ENCODE measurements at regions not wholly inside any gene's neighbourhood (a gene's known extent, or its start where the extent isn't known, plus 50 kb on each side); places are given as distances from the start of the nearest gene placed in this dataset.

GRCh38 chr13:44079413-44080205 is 199.9 kb downstream of the LACC1 start:
- CTCF ChIA-PET: no interaction called here
- no peaks in the 10 kb centered on the region for H3K36me3 ChIP-seq (ENCODE audit: control insufficient read depth in 2 of 2, insufficient read depth in 1 of 2, low read length in 2 of 2)

GRCh38 chr13:44084146-44084545 is 204.4 kb downstream of the LACC1 start:
- Histone ChIP-seq H3K4me1 (ENCODE audit: control insufficient read depth, insufficient read depth, low read length) (no peaks in the 10 kb centered on the region), H3K36me3 (ENCODE audit: control insufficient read depth in 2 of 2, insufficient read depth in 1 of 2, low read length in 2 of 2) (no peaks in the 10 kb centered on the region), H3K9me3 (ENCODE audit: control insufficient read depth, insufficient read depth, low read depth, low read length) (no peaks in the 10 kb centered on the region), H3K4me3 (ENCODE audit: low read depth, low read length) (no peak overlapping the region), H3K27ac (ENCODE audit: extremely low read depth, low read depth, low read length) (no peak overlapping the region)
- no peak for TF ChIP-seq ZNF837 (tag by site-specific recombination; IDR thresholded peaks at IDR 0.05)
- TF ChIP-seq ZNF747 (tag by site-specific recombination; IDR thresholded peaks at IDR 0.05): no peak
- TF ChIP-seq ZNF132 (tag by site-specific recombination; IDR thresholded peaks at IDR 0.05; ENCODE audit: borderline replicate concordance): no peak
- TF ChIP-seq ZNF777 (tag by site-specific recombination; IDR thresholded peaks at IDR 0.05; ENCODE audit: borderline replicate concordance): no peak
- no peak for TF ChIP-seq GLI2 (tag by site-specific recombination; IDR thresholded peaks at IDR 0.05; ENCODE audit: borderline replicate concordance, low read depth)
- TF ChIP-seq HOXD13 (CRISPR knock-in tag; IDR thresholded peaks at IDR 0.05; ENCODE audit: borderline replicate concordance): no peak
- TF ChIP-seq PRDM4 (tag by site-specific recombination; IDR thresholded peaks at IDR 0.05): no peak
- TF ChIP-seq ZBTB7A (tag by site-specific recombination; IDR thresholded peaks at IDR 0.05; ENCODE audit: low read depth): no peak
- TF ChIP-seq GLIS1 (tag by site-specific recombination; IDR thresholded peaks at IDR 0.05): no peak
- no peak for TF ChIP-seq HIC1 (tag by site-specific recombination; IDR thresholded peaks at IDR 0.05)
- no peak for TF ChIP-seq ZSCAN18 (tag by site-specific recombination; IDR thresholded peaks at IDR 0.05)
- TF ChIP-seq ZNF133 (tag by site-specific recombination; IDR thresholded peaks at IDR 0.05): no peak
- TF ChIP-seq KLF7 (tag by site-specific recombination; IDR thresholded peaks at IDR 0.05; ENCODE audit: borderline replicate concordance): no peak
- no peak for TF ChIP-seq PBX3 (CRISPR knock-in tag; IDR thresholded peaks at IDR 0.05)
- CTCF ChIA-PET: no interaction called here
- POLR2A ChIA-PET: no interaction called here

More at GRCh38 chr13:44079413-44080205, 199.9 kb downstream of the LACC1 start:
- Histone ChIP-seq H3K4me3 (ENCODE audit: low read depth, low read length) (no peak overlapping the region), H3K4me1 (ENCODE audit: control insufficient read depth, insufficient read depth, low read length) (no peaks in the 10 kb centered on the region), H3K27ac (ENCODE audit: extremely low read depth, low read depth, low read length) (no peak overlapping the region), H3K9me3 (ENCODE audit: control insufficient read depth, insufficient read depth, low read depth, low read length) (no peaks in the 10 kb centered on the region)
- no peak for TF ChIP-seq ZNF302 (tag by site-specific recombination; IDR thresholded peaks at IDR 0.05; ENCODE audit: low read depth)
- TF ChIP-seq ZNF639 (tag by site-specific recombination; IDR thresholded peaks at IDR 0.05): no peak
- TF ChIP-seq ZNF37A (tag by site-specific recombination; IDR thresholded peaks at IDR 0.05): no peak
- TF ChIP-seq SCRT2 (tag by site-specific recombination; IDR thresholded peaks at IDR 0.05): no peak
- no peak for TF ChIP-seq ZNF341 (tag by site-specific recombination; IDR thresholded peaks at IDR 0.05; ENCODE audit: low read depth)
- no peak for TF ChIP-seq KLF1 (tag by site-specific recombination; IDR thresholded peaks at IDR 0.05)
- TF ChIP-seq ZNF548 (tag by site-specific recombination; IDR thresholded peaks at IDR 0.05): no peak
- TF ChIP-seq ZFP3 (tag by site-specific recombination; IDR thresholded peaks at IDR 0.05; ENCODE audit: low read depth): no peak
- no peak for TF ChIP-seq ZNF184 (tag by site-specific recombination; IDR thresholded peaks at IDR 0.05)
- no peak for TF ChIP-seq ZNF202 (tag by site-specific recombination; IDR thresholded peaks at IDR 0.05; ENCODE audit: borderline replicate concordance)
- TF ChIP-seq ZNF274 (IDR thresholded peaks at IDR 0.05; ENCODE audit: low read length): no peak
- TF ChIP-seq ZNF274 (tag by site-specific recombination; IDR thresholded peaks at IDR 0.05; ENCODE audit: borderline replicate concordance): no peak
- no peak for TF ChIP-seq KLF17 (tag by site-specific recombination; IDR thresholded peaks at IDR 0.05)
- no peak for TF ChIP-seq ZNF600 (tag by site-specific recombination; IDR thresholded peaks at IDR 0.05)
- no peak for TF ChIP-seq OVOL3 (tag by site-specific recombination; IDR thresholded peaks at IDR 0.05)
- TF ChIP-seq ZNF549 (tag by site-specific recombination; IDR thresholded peaks at IDR 0.05): no peak
- no peak for TF ChIP-seq ZNF23 (tag by site-specific recombination; IDR thresholded peaks at IDR 0.05; ENCODE audit: borderline replicate concordance)
- TF ChIP-seq YY2 (tag by site-specific recombination; IDR thresholded peaks at IDR 0.05): no peak
- TF ChIP-seq ZNF146 (tag by site-specific recombination; IDR thresholded peaks at IDR 0.05): no peak
- POLR2A ChIA-PET: no interaction called here
